K562 (cell line): ENCODE measurements at regions not wholly inside any gene's neighbourhood (a gene's known extent, or its start where the extent isn't known, plus 50 kb on each side); places are given as distances from the start of the nearest gene placed in this dataset.

Experiments
- ATAC-seq: fragments of 200-7000 bp; cut with Tn5 transposase; 3 replicates; pipeline ENCODE4 v1.9.1; 2020; ENCODE audit warnings: moderate library complexity
- BruUV-seq: library from RNA; stranded (reverse); fragments of 400-500 nt; replicated peaks from 2 replicates; lab custom pipeline; 2021; lab: Mats Ljungman, UMichigan
- CTCF ChIA-PET: fragments of 300-600 bp; formaldehyde crosslinking; extraction: SDS; loops from one replicate; lab custom pipeline; 2021; ENCODE audit warnings: low intra/inter-chr PET ratio; lab: Yijun Ruan, JAX
- POLR2A ChIA-PET: fragments of 300-600, 350-650 bp; sonication (Branson Sonifier 250); formaldehyde crosslinking; extraction: SDS; loops from one replicate; lab custom pipeline; 2021; ENCODE audit warnings: antibody characterized with exemption, inconsistent platforms; lab: Yijun Ruan, JAX
- DNase-seq, 4 experiments: peaks; one replicate each; pipeline versions ENCODE4 v3.0.0 to v3.0.0-alpha.2; 2011 to 2018; ENCODE audit warnings: low spot score in 3 of 4, mixed read lengths in 3 of 4; ENCODE audit errors: extremely low read depth in 1 of 4
- FAIRE-seq: peaks from 2 replicates; lab custom pipeline; 2011; peaks lifted over from hg19 to GRCh38; lab: Jason Lieb, UNC
- H2AFZ ChIP-seq: 2 replicates; pipeline ENCODE4 v1.6.0; 2011; ENCODE audit warnings: low read depth, low read length, control low read depth, inconsistent platforms
- H3K27ac ChIP-seq: fragments of 200-600 bp; 3 replicates; pipeline ENCODE4 v1.8.0; 2011; ENCODE audit warnings: low read depth, mild to moderate bottlenecking, control low read depth, inconsistent platforms, low read length, moderate library complexity, mixed read lengths; ENCODE audit errors: extremely low read depth
- H3K27me3 ChIP-seq, 2 experiments: fragments of 300-600 bp in 1 of 2; 2 replicates in 1 of 2; 3 replicates in 1 of 2; pipeline versions ENCODE4 v1.6.0 to v1.8.0; 2011; ENCODE audit warnings: inconsistent platforms in 2 of 2, low read length in 2 of 2, mild to moderate bottlenecking in 1 of 2, mixed read lengths in 1 of 2, moderate library complexity in 1 of 2; ENCODE audit not compliant: control insufficient read depth in 2 of 2, insufficient read depth in 2 of 2
- H3K36me3 ChIP-seq: fragments of 300-600 bp; 3 replicates; pipeline ENCODE4 v1.8.0; 2011; ENCODE audit warnings: mild to moderate bottlenecking, low read length, inconsistent platforms; ENCODE audit not compliant: control insufficient read depth, insufficient read depth
- H3K4me1 ChIP-seq, 2 experiments: fragments of 200-600 bp in 1 of 2; replicated peaks in 1 of 2; 2 replicates in 1 of 2; 3 replicates in 1 of 2; pipeline versions ENCODE4 v1.5.1 to v1.8.0; 2011; ENCODE audit warnings: inconsistent platforms in 2 of 2, low read length in 2 of 2, mild to moderate bottlenecking in 1 of 2, mixed read lengths in 1 of 2, moderate library complexity in 1 of 2; ENCODE audit not compliant: control insufficient read depth in 2 of 2, insufficient read depth in 2 of 2
- H3K4me2 ChIP-seq: 2 replicates; pipeline ENCODE4 v1.6.1; 2011; ENCODE audit warnings: low read length, control low read depth, inconsistent platforms, mixed read lengths; ENCODE audit not compliant: insufficient read depth
- H3K4me3 ChIP-seq: fragments of 200-600 bp; sonication (generic), shearing (Covaris generic); 2 replicates; pipeline ENCODE4 v1.5.1; 2016; ENCODE audit warnings: control low read depth, inconsistent platforms
- H3K79me2 ChIP-seq: fragments of 200-600 bp; 3 replicates; pipeline ENCODE4 v1.8.0; 2011; ENCODE audit warnings: low read length, inconsistent platforms; ENCODE audit not compliant: control insufficient read depth, insufficient read depth
- H3K9ac ChIP-seq, 2 experiments: 2 replicates each; pipeline versions ENCODE4 v1.6.0 to v1.6.1; 2011; ENCODE audit warnings: low read depth in 2 of 2, low read length in 2 of 2, control low read depth in 1 of 2, inconsistent platforms in 1 of 2, mild to moderate bottlenecking in 1 of 2, mixed read lengths in 1 of 2; ENCODE audit not compliant: insufficient read depth in 1 of 2
- H3K9me1 ChIP-seq: one replicate; pipeline ENCODE4 v1.6.0; 2011; ENCODE audit warnings: inconsistent platforms, mild to moderate bottlenecking, low read length, moderate library complexity; ENCODE audit not compliant: control insufficient read depth, insufficient read depth
- H3K9me3 ChIP-seq: replicated peaks from 2 replicates; pipeline ENCODE4 v1.5.1; 2011; ENCODE audit warnings: low read depth, low read length, inconsistent platforms; ENCODE audit not compliant: control insufficient read depth, insufficient read depth
- H4K20me1 ChIP-seq: replicated peaks from 2 replicates; pipeline ENCODE4 v1.6.1; 2011; ENCODE audit warnings: low read length, inconsistent platforms, mixed read lengths; ENCODE audit not compliant: control insufficient read depth, insufficient read depth
- BCOR ChIP-seq: fragments of 450-650 bp; IDR thresholded peaks from 2 replicates; pipeline ENCODE4 v1.6.1; 2016
- EP400 ChIP-seq: fragments of 450-650 bp; IDR thresholded peaks from 2 replicates; pipeline ENCODE4 v1.6.1; 2017; ENCODE audit warnings: antibody characterized with exemption, mild to moderate bottlenecking, moderate library complexity
- FOXM1 ChIP-seq, 2 experiments: fragments of 450-650 bp in 1 of 2; sonication (generic) in 1 of 2; formaldehyde crosslinking in 1 of 2; IDR thresholded peaks; 2 replicates each; pipeline versions ENCODE4 v1.6.1 to v1.9.0; 2017 to 2022; ENCODE audit warnings: low read depth in 2 of 2, mild to moderate bottlenecking in 2 of 2, missing genetic modification reagents in 1 of 2, moderate library complexity in 1 of 2
- RAD21 ChIP-seq, 2 experiments: fragments of 250-450 bp in 1 of 2; fragments of 450-650 bp in 1 of 2; sonication (Bioruptor Pico) in 1 of 2; formaldehyde crosslinking in 1 of 2; IDR thresholded peaks in 1 of 2; conservative IDR thresholded peaks in 1 of 2; 2 replicates each; pipeline versions ENCODE4 v1.4.0 to v1.8.0; 2020 to 2022; ENCODE audit warnings: mild to moderate bottlenecking in 2 of 2, moderate library complexity in 1 of 2
- SNIP1 ChIP-seq: fragments of 450-650 bp; IDR thresholded peaks from 2 replicates; pipeline ENCODE4 v1.7.1; 2017; ENCODE audit warnings: low read depth, mild to moderate bottlenecking
- TRIM24 ChIP-seq, 2 experiments: fragments of 450-650 bp; IDR thresholded peaks; 2 replicates each; pipeline ENCODE4 v1.6.1; 2016
- ZNF140 ChIP-seq: fragments of 250-450 bp; sonication (Bioruptor Pico); IDR thresholded peaks from 2 replicates; pipeline ENCODE4 v1.8.0; 2021; ENCODE audit warnings: moderate library complexity, mild to moderate bottlenecking, inconsistent platforms
- WGBS: fragments of 100-300 bp; shearing (Covaris generic); methylation state at CpG from one replicate; pipeline ENCODE4 v1.1.6; 2016; ENCODE audit warnings: low coverage, mixed read lengths; ENCODE audit not compliant: insufficient coverage; ENCODE audit errors: missing lambda C conversion rate; 5-methylcytosine and 5-hydroxymethylcytosine counted together
- in situ Hi-C: fragments of 300-500 bp; cut with MboI; formaldehyde crosslinking; loops from 4 replicates; pipeline ENCODE4 v1.15.0; 2018; ENCODE audit warnings: inconsistent platforms, mixed read lengths
- intact Hi-C: fragments of 100-400 bp; cut with micrococcal nuclease; formaldehyde crosslinking; loops from 2 replicates; pipeline ENCODE4 v1.14.2; 2022
- TF ChIP-seq, protein P1 (sequence below), 3 experiments: IDR thresholded peaks in 2 of 3; conservative IDR thresholded peaks in 1 of 3; 2 replicates each; pipeline ENCODE4 v1.5.1; 2011 to 2012; ENCODE audit warnings: low read length in 3 of 3, mild to moderate bottlenecking in 3 of 3, control low read depth in 2 of 3, improper control_type of control experiment in 1 of 3, inconsistent platforms in 1 of 3, low read depth in 1 of 3, mixed read lengths in 1 of 3, moderate library complexity in 1 of 3; ENCODE audit not compliant: insufficient read depth in 2 of 3
- TF ChIP-seq, protein P2 (sequence below): sonication (generic); formaldehyde crosslinking; IDR thresholded peaks from 2 replicates; pipeline ENCODE4 v1.8.0; 2022; ENCODE audit warnings: mild to moderate bottlenecking, low read depth, missing genetic modification reagents

DNA sequence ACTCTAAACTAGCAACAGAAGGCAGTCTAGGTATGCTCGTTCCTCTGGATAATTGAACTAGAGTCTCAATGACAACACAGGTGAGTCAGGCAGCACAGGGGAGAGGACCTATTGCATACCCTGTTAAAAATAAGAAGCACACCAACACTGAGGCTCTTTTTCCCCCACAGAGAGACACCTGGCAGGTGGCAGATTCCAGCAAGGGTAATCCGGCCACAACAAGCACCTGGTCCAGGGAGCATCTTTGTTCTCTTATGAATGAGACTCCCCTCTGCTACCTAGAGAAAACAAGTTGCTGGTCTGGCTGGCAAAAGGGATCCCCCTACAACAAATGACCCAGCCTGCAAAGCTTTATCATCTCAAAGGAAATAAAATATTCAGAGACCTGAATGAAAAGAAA lies 508.9 kb upstream of the POU3F3 start:
- Histone ChIP-seq H3K36me3 (no peaks in the 10 kb centered on the region), H3K4me3 (no peak overlapping the region), H3K9ac (no peak overlapping the region), H2AFZ (no peak overlapping the region), H3K9me1 (no peaks in the 10 kb centered on the region), H3K4me1 (no peaks in the 10 kb centered on the region), H3K27ac (no peak overlapping the region), H3K79me2 (no peaks in the 10 kb centered on the region), H4K20me1 (no peaks in the 10 kb centered on the region), H3K27me3 (no peaks in the 10 kb centered on the region), H3K9me3 (no peaks in the 10 kb centered on the region), H3K4me2 (no peak overlapping the region)
- in situ Hi-C loops, result no loop called here
- ChIA-PET CTCF (no interaction called here), POLR2A (no interaction called here)
- no TSS peak for BruUV-seq
- 6% methylated on average over 2 of the region's 2 CpGs for WGBS
- intact Hi-C loops, result no loop called here
- no peak for ATAC-seq
- no peak for FAIRE-seq
- DNase-seq, result no peak
- no peak for TF ChIP-seq SNIP1
- no peak for TF ChIP-seq FOXM1 (IDR thresholded peaks at IDR 0.05; ENCODE audit: low read depth)
- no peak for TF ChIP-seq FOXM1 (CRISPR knock-in tag; IDR thresholded peaks at IDR 0.05; ENCODE audit: low read depth)
- TF ChIP-seq, protein P1, sequence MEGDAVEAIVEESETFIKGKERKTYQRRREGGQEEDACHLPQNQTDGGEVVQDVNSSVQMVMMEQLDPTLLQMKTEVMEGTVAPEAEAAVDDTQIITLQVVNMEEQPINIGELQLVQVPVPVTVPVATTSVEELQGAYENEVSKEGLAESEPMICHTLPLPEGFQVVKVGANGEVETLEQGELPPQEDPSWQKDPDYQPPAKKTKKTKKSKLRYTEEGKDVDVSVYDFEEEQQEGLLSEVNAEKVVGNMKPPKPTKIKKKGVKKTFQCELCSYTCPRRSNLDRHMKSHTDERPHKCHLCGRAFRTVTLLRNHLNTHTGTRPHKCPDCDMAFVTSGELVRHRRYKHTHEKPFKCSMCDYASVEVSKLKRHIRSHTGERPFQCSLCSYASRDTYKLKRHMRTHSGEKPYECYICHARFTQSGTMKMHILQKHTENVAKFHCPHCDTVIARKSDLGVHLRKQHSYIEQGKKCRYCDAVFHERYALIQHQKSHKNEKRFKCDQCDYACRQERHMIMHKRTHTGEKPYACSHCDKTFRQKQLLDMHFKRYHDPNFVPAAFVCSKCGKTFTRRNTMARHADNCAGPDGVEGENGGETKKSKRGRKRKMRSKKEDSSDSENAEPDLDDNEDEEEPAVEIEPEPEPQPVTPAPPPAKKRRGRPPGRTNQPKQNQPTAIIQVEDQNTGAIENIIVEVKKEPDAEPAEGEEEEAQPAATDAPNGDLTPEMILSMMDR (IDR thresholded peaks at IDR 0.05 in 2 of 3, conservative IDR thresholded peaks at IDR 0.05 in 1 of 3; ENCODE audit: insufficient read depth in 2 of 3, low read depth in 1 of 3, low read length in 3 of 3), result no peak
- no peak for TF ChIP-seq RAD21 (CRISPR knock-in tag; conservative IDR thresholded peaks at IDR 0.05 in 1 of 2, IDR thresholded peaks at IDR 0.05 in 1 of 2)
- TF ChIP-seq TRIM24 (IDR thresholded peaks at IDR 0.05), result no peak
- TF ChIP-seq EP400, result no peak
- no peak for TF ChIP-seq ZNF140
- TF ChIP-seq, protein P2, sequence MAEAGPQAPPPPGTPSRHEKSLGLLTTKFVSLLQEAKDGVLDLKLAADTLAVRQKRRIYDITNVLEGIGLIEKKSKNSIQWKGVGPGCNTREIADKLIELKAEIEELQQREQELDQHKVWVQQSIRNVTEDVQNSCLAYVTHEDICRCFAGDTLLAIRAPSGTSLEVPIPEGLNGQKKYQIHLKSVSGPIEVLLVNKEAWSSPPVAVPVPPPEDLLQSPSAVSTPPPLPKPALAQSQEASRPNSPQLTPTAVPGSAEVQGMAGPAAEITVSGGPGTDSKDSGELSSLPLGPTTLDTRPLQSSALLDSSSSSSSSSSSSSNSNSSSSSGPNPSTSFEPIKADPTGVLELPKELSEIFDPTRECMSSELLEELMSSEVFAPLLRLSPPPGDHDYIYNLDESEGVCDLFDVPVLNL (CRISPR knock-in tag), result no peak
- TF ChIP-seq BCOR, result no peak
- TF ChIP-seq, all 486 proteins: peak for 0
